OCI-LY7 (cell line): ENCODE measurements at regions not wholly inside any gene's neighbourhood (a gene's known extent, or its start where the extent isn't known, plus 50 kb on each side); places are given as distances from the start of the nearest gene placed in this dataset.

Experiments used
- EZH2phosphoT487 ChIP-seq: fragments of 200-600 bp; sonication (generic); IDR thresholded peaks from 2 replicates; pipeline ENCODE4 v1.6.1; 2018; ENCODE audit warnings: low read depth, borderline replicate concordance, mild to moderate bottlenecking, mixed run types, antibody characterized with exemption, low read length, moderate library complexity, mixed read lengths
- TF ChIP-seq, protein P1 (sequence below): fragments of 200-600 bp; sonication (generic); conservative IDR thresholded peaks from 2 replicates; pipeline ENCODE4 v1.5.1; 2014; ENCODE audit warnings: mild to moderate bottlenecking, antibody characterized with exemption, low read length, moderate library complexity, mixed read lengths

DNA sequence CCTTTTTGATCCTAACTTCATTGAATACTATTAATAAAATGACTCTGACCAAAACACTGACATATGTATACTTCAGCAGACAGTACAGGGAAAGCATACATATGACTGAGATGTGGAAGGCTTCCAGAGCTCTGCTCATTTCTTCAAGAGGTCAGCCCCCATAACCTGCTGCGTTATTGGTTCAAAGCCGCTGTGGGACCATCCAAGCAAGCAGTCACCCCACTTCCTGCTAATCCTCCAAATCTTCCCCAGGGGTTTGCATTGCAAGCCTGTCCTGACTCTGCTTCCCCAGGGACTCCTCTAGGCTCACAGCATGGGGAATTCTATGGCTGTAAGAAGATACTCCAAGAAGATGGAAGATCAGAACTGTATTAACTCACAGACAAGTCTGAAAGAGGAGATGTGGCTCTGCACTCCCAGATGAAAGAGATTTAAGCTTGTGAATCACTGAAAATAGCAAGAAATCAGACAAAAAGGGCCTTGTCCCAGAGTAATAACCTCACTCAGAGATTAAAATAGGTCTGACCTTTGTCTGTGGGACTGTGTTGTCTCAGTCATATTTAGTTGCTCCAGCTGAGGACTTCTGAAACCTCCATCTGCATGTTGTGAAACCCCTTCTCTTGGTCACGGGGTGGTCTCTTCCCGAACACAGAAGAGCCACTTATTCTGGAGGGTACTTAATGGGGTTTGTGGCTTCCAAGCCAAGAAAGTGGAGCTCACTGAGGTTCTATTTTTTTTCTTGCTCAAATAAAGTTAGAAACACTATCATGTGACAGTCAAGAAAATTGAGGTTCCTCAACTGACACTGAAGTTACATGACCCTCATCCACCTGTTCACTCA lies 101.5 kb upstream of the MARCKS start:
- TF ChIP-seq, protein P1, sequence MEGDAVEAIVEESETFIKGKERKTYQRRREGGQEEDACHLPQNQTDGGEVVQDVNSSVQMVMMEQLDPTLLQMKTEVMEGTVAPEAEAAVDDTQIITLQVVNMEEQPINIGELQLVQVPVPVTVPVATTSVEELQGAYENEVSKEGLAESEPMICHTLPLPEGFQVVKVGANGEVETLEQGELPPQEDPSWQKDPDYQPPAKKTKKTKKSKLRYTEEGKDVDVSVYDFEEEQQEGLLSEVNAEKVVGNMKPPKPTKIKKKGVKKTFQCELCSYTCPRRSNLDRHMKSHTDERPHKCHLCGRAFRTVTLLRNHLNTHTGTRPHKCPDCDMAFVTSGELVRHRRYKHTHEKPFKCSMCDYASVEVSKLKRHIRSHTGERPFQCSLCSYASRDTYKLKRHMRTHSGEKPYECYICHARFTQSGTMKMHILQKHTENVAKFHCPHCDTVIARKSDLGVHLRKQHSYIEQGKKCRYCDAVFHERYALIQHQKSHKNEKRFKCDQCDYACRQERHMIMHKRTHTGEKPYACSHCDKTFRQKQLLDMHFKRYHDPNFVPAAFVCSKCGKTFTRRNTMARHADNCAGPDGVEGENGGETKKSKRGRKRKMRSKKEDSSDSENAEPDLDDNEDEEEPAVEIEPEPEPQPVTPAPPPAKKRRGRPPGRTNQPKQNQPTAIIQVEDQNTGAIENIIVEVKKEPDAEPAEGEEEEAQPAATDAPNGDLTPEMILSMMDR, result no peak
- TF ChIP-seq EZH2phosphoT487, result no peak
